PC-3 (cell line): ENCODE measurements at regions not wholly inside any gene's neighbourhood (a gene's known extent, or its start where the extent isn't known, plus 50 kb on each side); places are given as distances from the start of the nearest gene placed in this dataset.

Source experiments
- ATAC-seq: fragments of 200-7000 bp; cut with Tn5 transposase; 2 replicates; pipeline ENCODE4 v1.9.1; 2020; ENCODE audit warnings: mild to moderate bottlenecking, moderate library complexity
- BruUV-seq: library from RNA; stranded (reverse); fragments of 400-500 nt; replicated peaks from 2 replicates; lab custom pipeline; 2021; lab: Mats Ljungman, UMichigan
- CTCF ChIA-PET: fragments of 300-600 bp; sonication (Branson Sonifier 250); formaldehyde crosslinking; loops from one replicate; lab custom pipeline; 2022; ENCODE audit warnings: antibody characterized with exemption; lab: Charles Lee
- POLR2A ChIA-PET: fragments of 300-600 bp; sonication (Branson Sonifier 250); formaldehyde crosslinking; loops from one replicate; lab custom pipeline; 2022; ENCODE audit warnings: antibody characterized with exemption; ENCODE audit not compliant: unreplicated experiment; lab: Charles Lee
- DNase-seq: peaks from one replicate; pipeline ENCODE4 v3.0.0-alpha.2; 2015
- H2AFZ ChIP-seq: fragments of 300-600 bp; sonication (generic); 2 replicates; pipeline ENCODE4 v1.6.0; 2016; ENCODE audit warnings: antibody characterized with exemption, low read length
- H3F3A ChIP-seq: fragments of 300-600 bp; sonication (generic); one replicate; pipeline ENCODE4 v1.6.0; 2017; ENCODE audit warnings: antibody characterized with exemption, low read length, control low read depth, mild to moderate bottlenecking; ENCODE audit not compliant: unreplicated experiment
- H3K27ac ChIP-seq: fragments of 300-600 bp; sonication (generic); 2 replicates; pipeline ENCODE4 v1.5.1; 2016; ENCODE audit warnings: mild to moderate bottlenecking, low read length
- H3K27me3 ChIP-seq: fragments of 300-600 bp; sonication (generic); 2 replicates; pipeline ENCODE4 v1.6.1; 2016; ENCODE audit warnings: low read length, mixed read lengths
- H3K36me3 ChIP-seq: fragments of 300-600 bp; sonication (generic); 2 replicates; pipeline ENCODE4 v1.6.1; 2016; ENCODE audit warnings: low read depth, mixed run types, low read length, mixed read lengths
- H3K4me1 ChIP-seq: fragments of 300-600 bp; sonication (generic); 2 replicates; pipeline ENCODE4 v1.5.1; 2016; ENCODE audit warnings: low read length; ENCODE audit not compliant: insufficient read depth
- H3K4me2 ChIP-seq: fragments of 300-600 bp; sonication (generic); 2 replicates; pipeline ENCODE4 v1.6.0; 2016; ENCODE audit warnings: low read length
- H3K4me3 ChIP-seq: fragments of 300-600 bp; sonication (generic); 2 replicates; pipeline ENCODE4 v1.5.1; 2016; ENCODE audit warnings: mild to moderate bottlenecking, low read length, mixed read lengths
- H3K79me2 ChIP-seq: fragments of 300-600 bp; sonication (generic); 2 replicates; pipeline ENCODE4 v1.6.1; 2017; ENCODE audit warnings: low read length, mixed read lengths
- H3K9ac ChIP-seq: fragments of 300-600 bp; sonication (generic); 2 replicates; pipeline ENCODE4 v1.6.0; 2016; ENCODE audit warnings: mild to moderate bottlenecking, low read length
- H3K9me2 ChIP-seq: fragments of 300-600 bp; sonication (generic); replicated peaks from 2 replicates; pipeline ENCODE4 v1.6.1; 2016; ENCODE audit warnings: mixed run types, low read length, mixed read lengths
- H3K9me3 ChIP-seq: fragments of 300-600 bp; sonication (generic); 2 replicates; pipeline ENCODE4 v1.6.1; 2016; ENCODE audit warnings: low read length, mixed read lengths
- H4K20me1 ChIP-seq: fragments of 300-600 bp; sonication (generic); 2 replicates; pipeline ENCODE4 v1.6.1; 2016; ENCODE audit warnings: low read length, mixed read lengths
- CTCF ChIP-seq: fragments of 300-600 bp; sonication (generic); conservative IDR thresholded peaks from 2 replicates; pipeline ENCODE4 v1.5.1; 2017; ENCODE audit warnings: antibody characterized with exemption, low read depth, mild to moderate bottlenecking, low read length
- EZH2 ChIP-seq: fragments of 300-600 bp; sonication (generic); IDR thresholded peaks from one replicate; pipeline ENCODE4 v1.6.1; 2017; ENCODE audit warnings: antibody characterized with exemption, mild to moderate bottlenecking, low read length; ENCODE audit not compliant: unreplicated experiment
- EZH2phosphoT487 ChIP-seq: fragments of 300-600 bp; sonication (generic); IDR thresholded peaks from 2 replicates; pipeline ENCODE4 v1.6.1; 2018; ENCODE audit warnings: mild to moderate bottlenecking, antibody characterized with exemption, low read length, borderline replicate concordance
- intact Hi-C: fragments of 100-400 bp; cut with micrococcal nuclease; formaldehyde crosslinking; loops from 2 replicates; pipeline ENCODE4 v1.9.0; 2023

DNA sequence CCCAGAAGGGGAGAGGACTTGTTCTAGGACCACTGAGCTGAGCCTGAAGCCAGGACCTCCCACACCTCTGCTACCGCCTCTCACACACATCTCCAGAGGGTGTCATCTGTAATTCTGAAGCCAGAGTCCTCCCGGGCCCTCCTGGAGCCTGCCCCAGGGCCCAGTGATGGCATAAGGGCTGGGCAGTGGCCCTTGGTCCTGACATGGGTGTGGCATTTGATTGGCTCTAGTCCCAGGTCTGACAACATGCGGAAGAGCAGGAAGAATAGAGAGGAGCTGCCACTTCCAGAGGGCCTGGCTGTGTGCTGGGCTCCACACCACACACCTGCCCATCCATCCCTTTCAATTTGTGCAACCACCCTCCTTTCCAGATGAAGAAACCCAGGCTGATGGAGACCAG, 144.3 kb upstream of the GSC start:
- no peak overlapping the region for H2AFZ ChIP-seq
- H3K9me3 ChIP-seq: no peaks in the 10 kb centered on the region
- H3K36me3 ChIP-seq: no peaks in the 10 kb centered on the region
- H3K79me2 ChIP-seq: no peaks in the 10 kb centered on the region
- DNase-seq: no peak
- H3K4me2 ChIP-seq: no peak overlapping the region
- no peak overlapping the region for H3K4me3 ChIP-seq
- no peaks in the 10 kb centered on the region for H3K4me1 ChIP-seq
- intact Hi-C loops: no loop called here
- CTCF ChIA-PET: no interaction called here
- no peaks in the 10 kb centered on the region for H3F3A ChIP-seq
- no peak for ATAC-seq
- TF ChIP-seq EZH2phosphoT487: no peak
- no peak for TF ChIP-seq EZH2
- TF ChIP-seq CTCF: no peak
- no peak overlapping the region for H3K27ac ChIP-seq
- no peaks in the 10 kb centered on the region for H4K20me1 ChIP-seq
- H3K27me3 ChIP-seq: peaks cover 22% of the 10 kb centered on the region
- H3K9me2 ChIP-seq: no peaks in the 10 kb centered on the region
- POLR2A ChIA-PET: no interaction called here
- no TSS peak for BruUV-seq
- H3K9ac ChIP-seq: no peak overlapping the region

DNA sequence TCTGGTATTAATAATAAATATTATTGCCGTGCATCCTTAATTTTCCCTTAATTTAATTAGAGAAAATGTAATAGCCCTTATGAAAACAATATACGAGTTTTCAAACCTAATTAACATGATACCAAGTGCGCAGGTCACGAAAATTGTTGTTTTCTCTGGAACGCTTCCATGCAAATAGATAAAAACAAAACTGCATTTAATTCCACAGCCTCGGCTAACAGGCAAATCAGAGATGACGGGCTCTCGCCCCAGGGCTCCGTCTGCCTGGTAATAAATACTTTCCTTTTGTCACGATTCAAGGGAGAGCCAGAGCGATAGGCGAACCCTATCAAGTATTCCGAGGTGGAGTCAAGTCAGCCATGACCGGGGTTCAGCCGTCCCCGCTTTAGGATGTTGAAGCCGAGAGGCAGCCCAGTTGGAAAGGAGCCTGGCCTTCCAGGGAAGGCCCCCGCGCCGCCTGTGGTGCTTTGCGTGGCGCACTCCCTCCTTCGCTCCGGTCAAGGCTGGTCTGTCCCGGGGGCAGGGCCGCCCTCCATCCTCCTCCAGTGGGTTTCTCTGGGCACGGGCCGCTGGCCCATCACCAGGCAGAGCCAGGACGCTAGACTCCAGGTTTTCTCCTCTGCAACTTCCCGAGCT, 137.8 kb upstream of the GSC start:
- intact Hi-C loops: no loop called here
- ChIA-PET POLR2A (no interaction called here), CTCF (no interaction called here)
- H3K9me3 ChIP-seq: no peaks in the 10 kb centered on the region
- no TSS peak for BruUV-seq
- H3K27me3 ChIP-seq: peaks cover 48% of the 10 kb centered on the region
- DNase-seq (no peak), ATAC-seq (no peak)
- H3F3A ChIP-seq: no peaks in the 10 kb centered on the region
- no peaks in the 10 kb centered on the region for H3K4me1 ChIP-seq
- TF ChIP-seq CTCF (no peak), EZH2 (no peak)
- peak overlapping the region; percentile 24; the same call in 1 of the 2 replicates for H3K4me3 ChIP-seq
- H3K36me3 ChIP-seq: no peaks in the 10 kb centered on the region
- no peaks in the 10 kb centered on the region for H4K20me1 ChIP-seq
- no peak overlapping the region for H3K9ac ChIP-seq
- H3K27ac ChIP-seq: no peak overlapping the region
- no peaks in the 10 kb centered on the region for H3K9me2 ChIP-seq
- H2AFZ ChIP-seq: 0 out of 2 replicates have a peak overlapping the region, but pooled peaks have one; percentile 34
- H3K79me2 ChIP-seq: no peaks in the 10 kb centered on the region
- H3K4me2 ChIP-seq: peak overlapping the region; percentile 51; the same call in 1 of the 2 replicates

DNA sequence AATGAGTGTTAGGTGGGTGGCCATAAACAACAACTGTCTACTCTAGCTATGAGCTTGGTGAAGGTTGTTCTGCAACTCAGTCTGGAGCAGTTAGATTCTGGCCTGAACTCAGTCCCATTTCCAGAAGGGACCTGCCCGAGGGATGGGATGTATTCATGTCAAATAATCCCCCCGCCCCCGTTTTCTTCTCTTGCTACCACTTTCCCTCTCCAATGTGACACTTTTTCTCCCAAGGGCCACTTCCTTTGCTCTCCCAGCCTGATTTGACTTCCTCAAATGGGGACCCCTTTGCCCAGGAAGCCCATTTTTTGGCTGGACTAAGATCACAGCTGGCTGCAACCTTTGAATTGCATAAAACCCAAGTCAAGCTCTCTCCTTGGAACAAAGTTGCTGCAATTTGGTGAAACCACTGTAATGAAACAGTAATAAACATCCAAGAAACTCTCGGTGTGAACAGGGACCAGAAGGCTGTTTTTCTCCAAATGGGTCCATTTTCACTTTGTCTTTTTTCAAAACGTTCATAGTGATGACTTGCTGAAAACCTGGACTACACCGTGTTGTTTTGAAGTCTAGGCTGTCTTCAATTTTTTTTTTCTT, 137.2 kb upstream of the GSC start:
- ChIA-PET CTCF (no interaction called here), POLR2A (no interaction called here)
- Histone ChIP-seq H3K4me1 (no peaks in the 10 kb centered on the region), H3K9ac (no peak overlapping the region), H3K27ac (no peak overlapping the region), H3K27me3 (peaks cover 48% of the 10 kb centered on the region), H4K20me1 (no peaks in the 10 kb centered on the region), H2AFZ (no peak overlapping the region), H3K79me2 (no peaks in the 10 kb centered on the region), H3F3A (no peaks in the 10 kb centered on the region), H3K9me2 (no peaks in the 10 kb centered on the region), H3K9me3 (no peaks in the 10 kb centered on the region), H3K36me3 (no peaks in the 10 kb centered on the region), H3K4me3 (no peak overlapping the region), H3K4me2 (peak overlapping the region; percentile 51; the same call in 1 of the 2 replicates)
- BruUV-seq: no TSS peak
- TF ChIP-seq EZH2 (no peak), CTCF (no peak), EZH2phosphoT487 (no peak)
- intact Hi-C loops: no loop called here
- ATAC-seq (no peak), DNase-seq (no peak)
